CD4-positive, alpha-beta T cell (primary cell): ENCODE measurements at regions not wholly inside any gene's neighbourhood (a gene's known extent, or its start where the extent isn't known, plus 50 kb on each side); places are given as distances from the start of the nearest gene placed in this dataset.

Source experiments
- ATAC-seq: fragments of 200-7000 bp; cut with Tn5 transposase; one replicate; pipeline ENCODE4 v1.10.0; 2022; ENCODE audit warnings: mild to moderate bottlenecking; ENCODE audit not compliant: poor library complexity
- CTCF ChIA-PET: fragments of 350-600 bp; sonication (Branson Sonifier 250); formaldehyde crosslinking; loops from one replicate; lab custom pipeline; 2021; ENCODE audit warnings: antibody characterized with exemption, inconsistent platforms; lab: Charles Lee
- POLR2A ChIA-PET: fragments of 350-600 bp; sonication (Branson Sonifier 250); formaldehyde crosslinking; loops from one replicate; lab custom pipeline; 2021; ENCODE audit warnings: antibody characterized with exemption, inconsistent platforms; lab: Charles Lee
- DNase-seq, 14 experiments: peaks; one replicate each; pipeline ENCODE4 v3.0.0-alpha.2; 2013 to 2020; ENCODE audit warnings: mixed read lengths in 2 of 14
- H3K27ac ChIP-seq, 2 donors: one replicate each; pipeline versions ENCODE4 v1.5.1 to v1.7.0; 2013; ENCODE audit warnings: low read length in 2 of 2, low read depth in 1 of 2, mild to moderate bottlenecking in 1 of 2
- H3K27me3 ChIP-seq, 2 experiments: 1 replicate in 1 of 2; 2 replicates in 1 of 2; pipeline versions ENCODE4 v1.6.1 to v1.7.0; 2013; ENCODE audit warnings: low read length in 2 of 2, control low read depth in 1 of 2, mild to moderate bottlenecking in 1 of 2, moderate library complexity in 1 of 2; ENCODE audit not compliant: insufficient read depth in 2 of 2, control insufficient read depth in 1 of 2
- H3K36me3 ChIP-seq: one replicate; pipeline ENCODE4 v1.6.1; 2013; ENCODE audit warnings: low read length, control low read depth; ENCODE audit not compliant: insufficient read depth
- H3K4me1 ChIP-seq: one replicate; pipeline ENCODE4 v1.6.1; 2013; ENCODE audit warnings: low read length, control low read depth; ENCODE audit not compliant: insufficient read depth
- H3K4me3 ChIP-seq: one replicate; pipeline ENCODE4 v1.5.1; 2013; ENCODE audit warnings: mild to moderate bottlenecking, low read length, moderate library complexity
- H3K9me3 ChIP-seq, 2 experiments: 1 replicate in 1 of 2; 2 replicates in 1 of 2; pipeline versions ENCODE4 v1.6.1 to v1.7.0; 2013; ENCODE audit warnings: low read length in 2 of 2, mild to moderate bottlenecking in 2 of 2, control low read depth in 1 of 2, moderate library complexity in 1 of 2; ENCODE audit not compliant: control insufficient read depth in 1 of 2, insufficient read depth in 1 of 2
- H3K27ac Mint-ChIP-seq: one replicate; pipeline ENCODE4 v1.8.0; 2020; ENCODE audit warnings: mixed read lengths
- H3K27me3 Mint-ChIP-seq: one replicate; pipeline ENCODE4 v1.8.0; 2021; ENCODE audit warnings: mixed read lengths
- H3K36me3 Mint-ChIP-seq: one replicate; pipeline ENCODE4 v1.8.0; 2021; ENCODE audit warnings: low read depth, mixed read lengths
- H3K4me1 Mint-ChIP-seq: one replicate; pipeline ENCODE4 v1.8.0; 2021; ENCODE audit warnings: low read depth, mixed read lengths
- H3K4me3 Mint-ChIP-seq: one replicate; pipeline ENCODE4 v1.8.0; 2020; ENCODE audit warnings: mild to moderate bottlenecking, mixed read lengths
- H3K9me3 Mint-ChIP-seq: one replicate; pipeline ENCODE4 v1.8.0; 2020; ENCODE audit warnings: mixed read lengths
- intact Hi-C, 2 experiments: fragments of 100-400 bp; cut with DNase I in 1 of 2; cut with micrococcal nuclease in 1 of 2; formaldehyde crosslinking; loops; one replicate each; pipeline versions ENCODE4 v1.15.1 to v1.9.0; 2023 to 2025; cut with DNase I, micrococcal nuclease
- TF ChIP-seq, protein P1 (sequence below): fragments of 200-600 bp; IDR thresholded peaks from one replicate; pipeline ENCODE4 v1.8.0; 2022; ENCODE audit warnings: antibody characterized with exemption, mild to moderate bottlenecking

DNA sequence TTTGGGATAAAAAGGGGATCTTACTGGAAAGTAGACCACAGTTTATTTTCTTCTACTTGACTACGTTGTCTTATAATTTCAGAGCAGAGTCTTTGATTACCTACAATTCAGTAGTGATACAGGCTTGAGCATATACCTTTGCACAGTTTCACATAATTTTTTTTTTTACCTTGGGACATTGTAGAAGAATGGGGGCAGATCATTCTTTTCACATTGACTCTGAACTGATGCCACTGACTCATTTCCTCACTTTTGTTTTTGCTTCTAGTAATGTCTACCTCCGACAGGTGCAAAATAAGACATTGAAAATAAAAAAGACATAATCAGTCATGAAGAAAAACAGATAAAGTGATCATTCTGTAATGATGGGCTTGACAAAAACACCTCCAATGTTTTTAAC is 688.3 kb upstream of the CHORDC1 start:
- ChIA-PET POLR2A (no interaction called here), CTCF (no interaction called here)
- no peak for DNase-seq
- H3K4me3 Mint-ChIP-seq = no peak overlapping the region
- H3K27ac ChIP-seq = no peak overlapping the region
- H3K4me1 Mint-ChIP-seq = no peaks in the 10 kb centered on the region
- H3K27ac Mint-ChIP-seq = no peak overlapping the region
- H3K9me3 ChIP-seq = peaks cover 0 to 13% of the 10 kb centered on the region in 2 experiments
- TF ChIP-seq, protein P1, sequence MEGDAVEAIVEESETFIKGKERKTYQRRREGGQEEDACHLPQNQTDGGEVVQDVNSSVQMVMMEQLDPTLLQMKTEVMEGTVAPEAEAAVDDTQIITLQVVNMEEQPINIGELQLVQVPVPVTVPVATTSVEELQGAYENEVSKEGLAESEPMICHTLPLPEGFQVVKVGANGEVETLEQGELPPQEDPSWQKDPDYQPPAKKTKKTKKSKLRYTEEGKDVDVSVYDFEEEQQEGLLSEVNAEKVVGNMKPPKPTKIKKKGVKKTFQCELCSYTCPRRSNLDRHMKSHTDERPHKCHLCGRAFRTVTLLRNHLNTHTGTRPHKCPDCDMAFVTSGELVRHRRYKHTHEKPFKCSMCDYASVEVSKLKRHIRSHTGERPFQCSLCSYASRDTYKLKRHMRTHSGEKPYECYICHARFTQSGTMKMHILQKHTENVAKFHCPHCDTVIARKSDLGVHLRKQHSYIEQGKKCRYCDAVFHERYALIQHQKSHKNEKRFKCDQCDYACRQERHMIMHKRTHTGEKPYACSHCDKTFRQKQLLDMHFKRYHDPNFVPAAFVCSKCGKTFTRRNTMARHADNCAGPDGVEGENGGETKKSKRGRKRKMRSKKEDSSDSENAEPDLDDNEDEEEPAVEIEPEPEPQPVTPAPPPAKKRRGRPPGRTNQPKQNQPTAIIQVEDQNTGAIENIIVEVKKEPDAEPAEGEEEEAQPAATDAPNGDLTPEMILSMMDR = no peak
- no peaks in the 10 kb centered on the region for H3K27me3 ChIP-seq
- H3K4me3 ChIP-seq = no peak overlapping the region
- no peak for ATAC-seq
- no peaks in the 10 kb centered on the region for H3K4me1 ChIP-seq
- H3K36me3 ChIP-seq = no peaks in the 10 kb centered on the region
- intact Hi-C loops = no loop called here
- H3K27me3 Mint-ChIP-seq = no peaks in the 10 kb centered on the region
- H3K9me3 Mint-ChIP-seq = peaks cover 2% of the 10 kb centered on the region
- H3K36me3 Mint-ChIP-seq = no peaks in the 10 kb centered on the region

DNA sequence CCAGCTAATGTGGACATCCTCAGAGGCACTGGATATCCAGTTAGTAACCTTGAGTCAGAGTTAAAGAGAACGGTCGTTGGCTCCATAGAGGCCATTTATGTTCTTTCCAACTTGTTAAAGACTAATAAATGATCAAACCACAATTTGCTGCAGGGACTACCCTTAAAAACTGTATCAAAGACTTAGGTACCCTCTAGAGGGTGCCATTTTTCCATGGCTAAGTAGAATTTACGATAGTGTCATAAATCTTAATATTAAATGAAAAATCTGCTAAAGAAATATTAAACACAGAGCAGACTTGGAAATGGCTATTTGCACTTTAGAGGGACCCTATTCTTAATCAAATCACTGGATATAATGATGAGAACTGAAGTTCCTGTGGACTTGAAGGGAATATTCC is 685.2 kb upstream of the CHORDC1 start:
- no peaks in the 10 kb centered on the region for H3K4me1 ChIP-seq
- no peak overlapping the region for H3K27ac ChIP-seq
- Mint-ChIP-seq H3K36me3 (no peaks in the 10 kb centered on the region), H3K4me3 (no peak overlapping the region), H3K27me3 (no peaks in the 10 kb centered on the region), H3K9me3 (peaks cover 4% of the 10 kb centered on the region), H3K27ac (no peak overlapping the region), H3K4me1 (no peaks in the 10 kb centered on the region)
- POLR2A ChIA-PET = no interaction called here
- no peak for DNase-seq
- intact Hi-C loops = no loop called here
- no peaks in the 10 kb centered on the region for H3K27me3 ChIP-seq
- peaks cover 0 to 13% of the 10 kb centered on the region in 2 experiments for H3K9me3 ChIP-seq
- TF ChIP-seq, protein P1 = no peak
- CTCF ChIA-PET = no interaction called here
- no peak overlapping the region for H3K4me3 ChIP-seq
- no peaks in the 10 kb centered on the region for H3K36me3 ChIP-seq
- no peak for ATAC-seq

DNA sequence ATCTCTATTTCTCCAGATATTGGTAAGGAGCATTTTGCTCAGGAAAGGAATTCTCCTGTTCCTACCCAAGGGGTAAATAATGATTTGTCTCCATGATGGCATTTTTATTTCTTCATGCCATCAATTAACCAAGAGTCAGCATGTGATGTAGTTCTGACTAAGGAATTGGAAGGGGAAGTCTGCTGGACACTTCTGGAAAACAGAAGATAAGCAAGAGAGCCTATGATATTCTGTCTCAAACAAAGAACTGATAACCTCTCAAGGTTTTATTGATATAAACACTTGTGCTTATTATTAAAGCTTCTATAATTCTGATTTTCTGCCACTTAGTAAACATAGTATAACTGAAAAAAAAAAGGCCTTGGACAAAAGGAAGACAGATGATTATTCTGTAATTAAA is 673.0 kb upstream of the CHORDC1 start:
- ChIA-PET CTCF (no interaction called here), POLR2A (no interaction called here)
- no peak overlapping the region for H3K4me3 Mint-ChIP-seq
- TF ChIP-seq, protein P1 = no peak
- no peaks in the 10 kb centered on the region for H3K27me3 Mint-ChIP-seq
- H3K36me3 Mint-ChIP-seq = no peaks in the 10 kb centered on the region
- no peaks in the 10 kb centered on the region for H3K4me1 ChIP-seq
- ATAC-seq = no peak
- peaks cover 11% of the 10 kb centered on the region for H3K9me3 Mint-ChIP-seq
- H3K4me3 ChIP-seq = no peak overlapping the region
- H3K4me1 Mint-ChIP-seq = no peaks in the 10 kb centered on the region
- H3K9me3 ChIP-seq = no peaks in the 10 kb centered on the region
- H3K27ac Mint-ChIP-seq = no peak overlapping the region
- H3K27me3 ChIP-seq = no peaks in the 10 kb centered on the region
- intact Hi-C loops = no loop called here
- no peak overlapping the region for H3K27ac ChIP-seq
- no peak for DNase-seq
- H3K36me3 ChIP-seq = no peaks in the 10 kb centered on the region
